Prostate gland (tissue), 2 donors: ENCODE measurements at regions not wholly inside any gene's neighbourhood (a gene's known extent, or its start where the extent isn't known, plus 50 kb on each side); places are given as distances from the start of the nearest gene placed in this dataset.

Source experiments
- CTCF ChIP-seq, 4 experiments: fragments of 200-600 bp in 2 of 4; fragments of 450-650 bp in 2 of 4; sonication (generic) in 2 of 4; IDR thresholded peaks; 1 replicate in 3 of 4; 2 replicates in 1 of 4; pipeline ENCODE4 v1.5.1; 2016 to 2019; ENCODE audit warnings: antibody characterized with exemption in 4 of 4, mild to moderate bottlenecking in 2 of 4, moderate library complexity in 2 of 4
- POLR2A ChIP-seq: fragments of 450-650 bp; IDR thresholded peaks from one replicate; pipeline ENCODE4 v1.6.1; 2016; ENCODE audit warnings: antibody characterized with exemption, mild to moderate bottlenecking
- POLR2AphosphoS5 ChIP-seq: sonication (generic); formaldehyde crosslinking; IDR thresholded peaks from one replicate; pipeline ENCODE4 v1.6.1; 2017; ENCODE audit warnings: antibody characterized with exemption

- TF ChIP-seq CTCF (IDR thresholded peaks at IDR 0.05) (no peak), POLR2AphosphoS5 (no peak), POLR2A (no peak)
These were observed 94.7 kb downstream of the LINGO1 start for GRCh38 chr15:77538027-77538451.
